HG02884 (cell line): ENCODE measurements at regions not wholly inside any gene's neighbourhood (a gene's known extent, or its start where the extent isn't known, plus 50 kb on each side); places are given as distances from the start of the nearest gene placed in this dataset.

ENCODE experiments used
- ATAC-seq: cut with Tn5 transposase; IDR thresholded peaks from one replicate; pipeline ENCODE4 v1.9.1; 2021; ENCODE audit warnings: mild to moderate bottlenecking, moderate library complexity; ENCODE audit not compliant: unreplicated experiment

DNA sequence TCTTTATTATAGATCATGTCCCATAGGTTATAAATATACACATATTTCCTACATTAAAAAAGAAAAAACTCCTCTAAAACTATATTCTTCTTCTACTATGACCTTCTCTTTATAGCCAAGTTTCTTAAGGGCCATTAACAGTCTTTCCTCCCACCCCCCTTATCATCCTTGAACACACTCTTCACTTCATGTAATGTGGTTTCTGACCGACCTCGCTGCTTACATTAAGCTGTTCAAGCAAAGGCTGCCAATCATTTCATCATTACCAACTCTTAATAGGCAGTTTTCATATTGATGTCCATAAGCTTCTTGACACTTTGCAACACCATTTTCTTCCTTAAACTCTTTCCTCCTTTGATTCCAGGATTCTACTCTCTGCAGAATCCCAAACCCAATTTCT, 283.0 kb upstream of the PCSK5 start:
- no peak for ATAC-seq

DNA sequence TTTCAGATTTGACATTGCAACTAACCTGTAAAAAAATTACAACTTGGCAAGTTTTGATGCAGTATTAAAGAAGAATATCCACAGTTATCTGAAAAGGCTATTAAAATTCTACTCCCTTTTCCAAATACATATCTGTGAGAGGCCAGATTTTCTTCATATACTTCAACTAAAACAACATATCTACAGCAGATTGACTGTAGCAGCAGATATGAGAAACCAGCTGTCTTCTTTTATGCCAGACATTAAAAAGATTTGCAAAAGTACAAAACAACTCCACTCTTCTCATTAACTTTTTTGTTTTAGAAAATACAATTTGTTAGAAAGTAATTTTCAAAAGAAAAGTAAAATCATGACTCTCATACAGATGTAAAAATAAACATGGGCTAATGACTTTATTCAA, 281.1 kb upstream of the PCSK5 start:
- ATAC-seq, result no peak

DNA sequence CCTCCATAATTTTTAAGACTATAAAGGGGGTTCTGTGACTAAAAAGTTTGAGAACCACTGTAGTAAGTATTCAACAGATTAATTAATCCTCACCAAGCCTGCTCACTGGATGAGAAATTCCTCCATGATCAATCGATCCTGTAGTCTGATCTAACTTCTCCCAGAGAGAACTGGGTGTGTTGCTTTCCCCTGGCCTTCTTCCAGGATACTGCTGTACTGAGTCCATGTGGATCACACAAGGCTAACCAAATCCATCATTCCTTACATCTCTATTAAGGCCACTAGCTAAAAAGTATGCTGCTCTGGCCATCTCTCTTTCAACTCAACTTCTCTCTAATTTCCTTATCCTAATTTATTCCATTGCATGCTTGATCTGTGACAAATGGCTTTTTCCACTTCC, 280.2 kb upstream of the PCSK5 start:
- ATAC-seq, result no peak

DNA sequence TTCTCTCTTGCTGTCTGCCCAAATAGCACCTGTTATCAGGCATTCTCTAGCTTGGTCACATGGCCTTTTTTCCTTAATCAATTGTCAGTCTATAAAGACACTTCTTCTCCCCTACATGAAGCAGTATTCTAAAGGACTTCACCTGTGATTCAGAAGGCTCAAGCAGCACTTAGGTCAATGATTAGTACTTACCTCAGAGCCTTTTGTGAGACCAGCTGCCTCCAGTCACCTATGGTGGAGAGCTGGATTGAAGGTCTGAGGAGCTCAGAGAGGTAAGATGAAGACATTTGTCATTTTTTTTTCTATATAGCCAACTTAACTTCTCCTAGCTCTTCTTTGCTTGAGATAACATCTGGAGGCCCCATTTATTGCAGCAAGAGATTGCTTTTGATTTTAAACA, 278.3 kb upstream of the PCSK5 start:
- ATAC-seq, result no peak

DNA sequence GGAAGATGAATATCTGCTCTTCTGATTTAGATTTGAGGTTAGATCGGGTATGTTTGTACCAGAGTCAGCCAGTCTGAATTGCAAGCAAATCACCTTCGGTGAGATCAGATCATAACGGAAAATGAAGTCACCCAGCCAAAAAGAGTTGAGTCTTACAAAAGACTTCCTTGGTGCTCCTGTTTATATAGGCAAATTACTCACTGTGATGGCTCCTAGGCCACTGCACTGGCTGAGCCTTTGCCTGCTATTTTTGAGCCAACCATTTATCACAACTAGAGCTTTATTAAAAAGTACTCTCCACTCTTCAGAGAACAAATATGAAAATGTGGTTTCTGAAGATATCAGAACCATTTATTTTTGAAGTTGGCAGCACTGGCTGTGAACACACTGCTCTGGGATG, 277.7 kb upstream of the PCSK5 start:
- no peak for ATAC-seq

DNA sequence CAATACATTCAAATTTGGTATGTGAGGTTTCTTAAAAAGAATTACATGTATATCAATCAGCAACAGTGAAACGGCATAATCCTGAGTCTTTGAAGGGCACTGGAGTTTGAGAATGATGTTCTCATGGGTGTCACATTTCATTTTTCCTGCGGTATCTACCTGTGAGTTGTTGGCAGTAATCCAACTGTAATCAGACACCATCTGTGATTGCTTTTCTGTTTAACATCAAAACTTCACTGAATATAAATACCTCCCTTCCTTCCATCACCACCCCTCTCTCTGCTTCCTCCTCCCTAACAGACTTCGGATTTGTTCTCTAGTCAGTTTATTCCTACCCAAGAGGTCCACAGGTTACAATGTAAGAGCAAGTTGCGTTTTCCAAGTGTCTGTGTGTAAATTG, 275.2 kb upstream of the PCSK5 start:
- no peak for ATAC-seq

DNA sequence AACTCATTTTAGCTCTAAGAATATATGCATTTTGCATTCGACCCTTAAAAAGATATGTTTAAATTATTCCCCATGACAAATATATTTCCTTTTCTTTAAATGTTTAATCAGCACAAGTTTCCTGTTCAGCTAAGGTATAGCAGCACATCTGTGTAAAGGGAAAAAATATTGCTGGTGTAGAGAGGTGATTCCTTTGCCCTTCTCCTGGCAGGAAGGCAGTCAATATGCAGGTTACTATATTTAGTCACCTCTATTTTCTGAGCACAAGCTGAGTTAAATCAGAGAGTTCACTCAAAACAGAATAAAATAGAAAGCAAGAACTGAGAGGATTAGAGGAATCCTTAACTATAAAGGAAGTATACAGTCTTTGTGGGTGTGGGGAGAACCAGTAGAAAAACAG, 274.4 kb upstream of the PCSK5 start:
- ATAC-seq, result no peak

DNA sequence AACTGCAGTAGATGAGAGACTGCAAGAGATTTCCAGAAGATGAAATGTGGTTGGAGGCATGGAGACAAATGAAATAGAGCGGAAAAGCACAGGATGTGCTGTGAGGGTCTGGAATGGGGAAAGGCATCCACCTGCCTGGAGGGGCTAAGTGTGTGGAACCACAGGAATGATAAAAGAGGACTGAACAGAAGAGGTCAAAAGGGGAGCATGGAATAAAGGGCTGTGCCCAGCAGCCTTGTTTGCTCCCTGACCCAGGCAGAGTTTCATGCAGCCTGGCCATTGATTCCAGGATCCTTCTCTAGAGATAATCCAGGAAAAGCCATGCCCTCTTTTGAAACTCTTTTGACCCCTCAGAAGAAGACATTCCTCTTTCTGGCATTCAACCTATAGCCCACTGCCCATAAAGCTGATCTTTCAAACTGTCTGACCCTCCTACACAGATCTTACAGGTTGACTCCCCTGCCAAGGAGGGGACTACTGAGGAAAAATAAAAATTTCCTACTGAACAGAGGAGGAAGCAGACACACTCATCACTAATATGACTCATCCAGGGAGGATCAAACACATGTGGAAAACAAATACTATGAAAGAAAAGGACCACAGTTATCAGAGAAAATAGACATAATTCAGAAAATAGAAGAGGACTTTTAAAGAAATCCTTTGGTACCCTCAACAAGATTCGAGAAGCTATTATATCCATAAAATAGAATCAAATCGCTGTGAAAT, 273.5 kb upstream of the PCSK5 start:
- no peak for ATAC-seq

DNA sequence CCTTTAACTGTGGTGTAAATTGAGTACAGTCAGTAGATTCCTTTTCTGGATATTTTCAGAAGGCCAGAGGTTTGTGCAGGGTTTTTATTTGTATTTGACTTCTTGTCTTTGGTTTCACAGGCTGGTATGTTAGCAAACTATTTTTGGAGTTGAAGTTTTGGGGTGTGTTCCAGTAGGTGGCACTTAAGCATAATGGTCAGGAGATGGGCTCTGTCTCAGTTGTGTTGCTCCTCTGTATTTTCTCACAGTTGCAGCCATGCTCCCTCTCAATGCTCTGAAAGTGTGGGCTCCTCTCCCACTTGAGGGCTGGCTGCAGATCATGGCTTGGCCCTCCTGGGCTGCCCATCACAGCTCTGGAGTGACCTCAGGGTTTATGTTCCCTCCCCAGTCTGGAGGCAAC, 267.0 kb upstream of the PCSK5 start:
- no peak for ATAC-seq

DNA sequence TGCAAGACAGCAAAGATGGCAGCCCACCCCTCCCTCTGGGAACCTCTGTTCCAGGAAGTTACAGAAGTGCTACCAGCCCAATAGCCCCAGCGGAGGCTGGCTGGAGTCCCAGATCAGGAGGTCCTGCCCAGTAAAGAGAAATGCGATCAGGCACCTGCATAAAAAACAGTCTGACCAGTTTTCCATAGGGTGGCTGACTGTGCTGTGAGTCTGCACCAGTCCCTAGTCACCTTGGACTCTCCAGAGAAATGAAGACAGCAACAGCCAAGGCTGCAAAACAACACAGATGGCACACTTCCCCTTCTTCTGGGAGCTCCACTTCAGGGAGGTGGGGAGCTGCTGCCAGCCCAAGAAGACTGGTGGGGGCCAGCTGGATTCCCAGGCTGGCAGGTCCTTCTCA, 265.5 kb upstream of the PCSK5 start:
- ATAC-seq, result no peak

DNA sequence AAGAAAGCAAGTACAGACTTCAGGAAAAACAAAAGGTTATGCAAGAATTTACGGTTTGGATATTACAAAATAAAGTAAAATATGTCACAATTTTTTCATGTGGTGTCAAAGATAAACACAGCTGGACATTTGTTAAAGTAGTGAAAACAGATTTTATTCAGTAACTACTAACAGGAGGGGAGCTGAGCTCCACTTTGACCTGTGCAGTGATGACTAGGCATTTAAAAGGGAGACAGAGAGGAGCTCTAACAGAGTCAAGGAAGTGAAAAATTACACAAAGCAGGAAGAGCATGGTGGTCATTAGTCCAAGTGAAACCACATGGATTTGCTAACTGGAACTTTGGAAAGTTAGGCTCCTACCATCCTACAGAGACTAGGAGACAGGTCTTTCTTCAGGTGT, 263.6 kb upstream of the PCSK5 start:
- ATAC-seq, result no peak

DNA sequence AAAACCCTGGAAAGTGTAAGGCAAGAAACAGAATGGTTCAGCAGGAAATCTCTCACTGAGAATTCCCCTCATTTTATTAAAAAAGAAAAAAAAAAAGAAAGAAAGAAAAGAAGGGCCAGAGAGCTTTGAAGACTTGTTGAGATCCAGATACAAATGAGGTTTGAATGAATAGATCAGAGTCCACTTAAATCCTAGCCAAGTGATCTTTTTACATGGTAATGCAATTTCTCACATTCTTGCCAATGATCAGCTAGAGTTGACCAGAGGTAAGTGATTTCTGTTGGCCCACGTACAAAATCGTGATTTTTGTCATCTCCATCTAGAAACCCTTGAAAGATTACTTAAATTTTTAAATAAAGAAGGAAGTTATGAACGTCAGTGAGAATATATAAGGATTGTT, 261.5 kb upstream of the PCSK5 start:
- no peak for ATAC-seq

DNA sequence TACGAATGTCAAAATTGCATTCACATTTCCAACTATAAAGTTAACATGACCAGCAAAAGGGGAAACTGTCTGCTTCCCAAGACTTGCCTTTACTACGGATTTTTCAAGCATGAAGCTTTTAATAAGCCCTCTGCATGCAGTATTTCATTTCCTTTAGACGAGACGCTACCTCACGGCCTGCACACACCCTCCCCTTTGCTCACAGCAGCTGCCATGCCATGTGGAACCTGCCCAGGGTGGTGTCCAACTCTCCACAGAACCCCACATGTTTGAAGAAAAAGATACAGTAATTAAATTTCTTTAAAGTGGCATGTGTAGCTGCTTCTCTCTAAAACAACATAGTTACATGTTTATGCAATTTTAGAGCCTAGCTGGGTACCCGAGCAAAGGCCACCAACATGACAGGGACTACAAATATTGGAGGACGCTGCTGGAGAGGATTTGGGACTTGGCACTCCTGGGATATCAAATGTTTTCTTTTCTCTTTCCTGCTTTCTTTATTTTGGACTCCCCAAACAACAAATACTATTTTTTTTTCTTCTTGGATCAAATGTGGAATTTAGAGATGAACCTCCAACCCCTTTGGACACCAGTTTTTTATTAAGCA, 256.9 kb upstream of the PCSK5 start:
- ATAC-seq, result no peak

DNA sequence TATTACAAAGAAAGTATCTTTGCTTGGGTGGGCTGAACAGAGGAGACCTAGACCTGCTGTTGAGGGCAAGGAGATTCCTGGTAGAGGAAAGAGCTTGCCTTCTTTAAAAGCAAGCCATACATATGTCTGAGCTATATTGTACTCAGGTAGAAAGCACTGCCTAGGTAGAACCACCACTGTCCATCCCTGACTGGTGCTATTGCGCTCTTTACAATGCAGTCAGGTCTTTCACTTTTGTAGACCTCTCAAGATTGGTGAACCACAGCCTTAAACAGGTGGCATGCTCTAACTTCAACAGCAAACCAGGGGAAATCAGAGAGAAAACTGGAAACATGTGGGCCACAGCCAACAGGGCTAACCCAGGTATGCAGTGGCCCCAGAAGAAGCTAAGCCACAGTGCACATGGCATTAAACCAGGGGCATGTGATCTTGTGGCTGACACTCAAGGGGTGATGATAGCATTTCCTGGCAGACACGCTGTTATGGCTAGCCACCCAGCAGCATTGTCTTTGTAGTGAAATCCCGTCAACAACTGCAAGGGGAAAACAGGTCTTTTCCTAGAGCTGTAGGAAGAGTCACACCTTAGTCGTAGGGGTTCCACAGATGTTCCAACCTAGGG, 253.9 kb upstream of the PCSK5 start:
- ATAC-seq, result no peak

DNA sequence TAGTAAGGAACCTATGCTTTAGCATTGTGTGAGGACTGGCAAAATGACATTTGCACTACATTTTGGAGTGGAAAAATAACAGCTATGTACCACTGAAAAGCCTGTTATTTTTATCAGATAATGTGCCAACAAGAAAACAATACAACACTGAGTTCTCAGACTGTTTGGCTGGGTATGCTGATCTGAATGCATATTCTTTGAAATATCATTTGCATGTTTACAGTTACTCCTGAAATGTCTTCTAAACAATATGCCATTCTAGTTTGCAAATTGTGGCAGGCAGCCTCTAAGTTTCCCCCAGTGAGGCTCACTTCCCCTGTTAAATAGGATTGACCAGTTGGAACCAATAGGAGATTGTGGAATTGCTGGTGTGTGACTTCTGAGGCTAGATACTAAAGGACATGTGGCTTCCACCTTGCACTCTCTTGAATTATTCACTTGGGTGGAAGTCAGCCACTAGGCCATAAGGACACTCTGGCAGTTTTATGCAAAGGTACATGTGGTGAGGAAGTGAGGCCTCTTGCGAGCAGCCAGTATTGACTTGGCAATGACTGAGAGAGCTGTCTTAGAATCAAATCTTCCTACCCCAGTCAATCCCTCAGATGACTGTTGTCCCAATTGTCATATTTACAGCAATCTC, 250.4 kb upstream of the PCSK5 start:
- no peak for ATAC-seq

DNA sequence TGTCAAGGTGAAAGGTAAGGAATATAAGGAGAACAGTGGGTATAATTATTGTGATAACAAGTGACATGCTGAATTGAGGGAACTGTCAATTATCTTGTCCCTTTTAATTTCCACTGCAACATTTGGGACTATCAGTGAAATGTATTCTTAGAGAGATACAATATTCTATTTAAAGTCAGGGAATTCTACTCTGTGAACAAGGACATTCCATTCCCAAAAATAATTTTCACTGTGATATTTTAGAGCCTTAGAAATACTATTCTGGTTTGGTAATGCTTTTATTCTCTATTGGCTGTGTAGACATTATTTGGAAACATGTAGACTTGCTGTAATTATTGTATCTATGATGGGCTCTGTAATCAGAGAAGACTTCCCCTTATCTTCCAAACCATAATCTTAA, 248.0 kb upstream of the PCSK5 start:
- no peak for ATAC-seq

DNA sequence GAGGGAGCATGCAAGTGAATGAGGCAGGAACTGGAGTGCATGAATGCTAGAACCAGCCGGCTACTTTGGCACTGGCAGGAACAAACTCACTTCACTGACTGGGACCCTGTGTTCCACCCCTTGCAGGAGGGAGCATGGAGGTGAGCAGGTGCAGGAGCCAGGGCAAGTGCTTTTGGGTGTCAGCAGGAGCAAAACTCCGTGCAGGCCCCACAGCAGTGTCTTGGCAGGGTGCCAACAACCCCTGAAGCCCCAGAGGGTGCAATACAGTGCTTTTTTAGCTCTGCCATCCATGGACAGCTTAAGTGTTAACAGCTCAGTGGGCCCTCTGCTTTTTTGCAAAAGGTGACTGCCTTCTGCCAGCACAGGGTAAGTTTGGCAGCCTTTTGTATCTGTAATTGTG, 245.8 kb upstream of the PCSK5 start:
- no peak for ATAC-seq

DNA sequence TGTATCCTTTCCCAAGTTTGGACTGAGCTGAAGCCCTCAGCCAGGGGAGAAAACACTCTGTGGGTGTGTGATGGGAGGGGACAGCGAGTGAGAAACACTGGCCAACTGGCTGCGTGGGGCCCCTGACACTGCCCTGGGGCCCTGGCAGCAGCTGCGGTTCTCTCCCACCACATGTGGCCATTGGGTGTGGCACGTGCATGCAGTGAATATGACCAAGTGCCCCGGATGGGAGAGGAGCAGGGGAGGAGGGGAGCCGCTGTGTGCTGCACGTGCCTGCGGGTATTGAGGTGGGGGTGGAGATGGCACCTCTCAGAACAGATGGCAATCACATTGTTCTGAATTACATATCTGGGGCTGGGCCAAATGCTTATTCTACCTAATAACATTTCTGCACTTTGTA, 242.4 kb upstream of the PCSK5 start:
- no peak for ATAC-seq

DNA sequence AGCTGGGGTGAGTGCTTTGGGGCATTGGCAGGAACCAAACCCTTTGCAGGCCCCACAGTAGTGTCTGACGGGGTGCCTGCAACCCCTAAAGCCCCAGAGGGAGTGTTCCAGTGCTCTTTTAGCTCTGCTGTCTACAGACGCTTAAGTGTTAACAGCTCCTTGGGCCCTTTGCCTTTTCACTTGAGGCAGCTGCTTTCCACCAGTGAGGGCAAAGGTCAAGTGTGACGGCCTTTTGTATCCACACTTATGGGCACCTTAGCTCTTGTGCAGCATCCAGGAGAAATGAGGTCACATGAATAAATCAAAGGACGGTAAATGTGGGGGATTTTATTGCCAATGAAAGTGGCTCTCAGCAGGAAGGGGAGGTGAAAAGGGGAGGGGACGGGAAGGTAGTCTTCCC, 241.4 kb upstream of the PCSK5 start:
- ATAC-seq, result no peak

DNA sequence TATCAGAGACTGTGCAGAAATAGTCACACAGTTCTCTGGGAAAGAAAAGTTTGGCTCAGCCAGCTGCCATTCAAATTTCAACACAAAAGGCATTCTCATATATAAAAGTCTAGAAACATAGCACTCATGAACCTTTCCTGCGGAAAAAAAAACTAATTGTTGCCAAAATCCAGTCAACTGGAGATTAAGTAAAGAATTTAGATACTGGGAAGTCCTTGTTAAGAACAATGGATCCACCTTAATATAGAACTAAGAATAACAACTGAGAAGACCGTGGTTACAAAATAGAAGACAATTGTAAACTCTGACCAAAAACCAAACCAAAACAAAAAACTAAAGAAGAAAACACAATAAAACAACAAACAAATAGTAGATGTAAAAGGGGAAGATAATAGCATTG, 238.8 kb upstream of the PCSK5 start:
- ATAC-seq, result no peak

DNA sequence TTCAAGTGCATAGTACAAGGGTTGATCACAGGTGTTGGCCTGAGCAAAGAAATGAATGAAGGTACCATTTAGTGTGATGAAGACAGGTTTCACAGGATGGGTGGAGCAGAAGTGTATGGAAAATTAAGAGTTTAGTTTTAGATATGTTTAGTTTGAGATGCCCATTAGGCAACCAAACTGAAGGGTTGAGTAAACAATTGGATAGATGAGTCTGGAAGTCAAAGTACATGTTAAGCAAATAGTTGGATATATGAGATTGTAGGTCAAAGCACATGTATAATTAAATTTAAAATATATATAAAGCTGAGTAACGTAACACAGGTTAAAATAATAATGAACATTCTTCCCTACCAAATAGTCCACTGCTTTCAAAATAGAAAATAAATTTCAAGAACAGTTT, 237.1 kb upstream of the PCSK5 start:
- ATAC-seq, result no peak

DNA sequence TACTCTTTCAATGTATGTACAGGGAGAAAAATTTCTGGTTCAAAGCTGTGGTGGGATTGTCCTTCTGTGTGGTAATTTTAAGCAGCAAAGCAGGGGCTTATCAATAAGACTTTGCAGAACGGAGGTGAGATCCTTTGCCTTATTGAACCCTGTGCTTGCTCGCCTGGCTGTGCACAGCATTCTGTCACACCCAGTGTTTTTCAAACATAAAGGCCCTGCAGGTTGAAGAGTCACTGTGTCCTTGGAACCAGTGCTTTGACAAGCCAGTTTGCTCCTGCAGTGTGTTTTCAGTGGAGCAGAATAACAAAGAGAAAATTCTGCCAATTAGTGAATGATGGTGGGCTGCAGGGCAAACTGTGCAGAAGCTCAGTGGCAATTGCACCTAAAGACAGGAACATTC, 236.7 kb upstream of the PCSK5 start:
- no peak for ATAC-seq
